ENCODE measurements at regions not wholly inside any gene's neighbourhood (a gene's known extent, or its start where the extent isn't known, plus 50 kb on each side); places are given as distances from the start of the nearest gene placed in this dataset.

DNA sequence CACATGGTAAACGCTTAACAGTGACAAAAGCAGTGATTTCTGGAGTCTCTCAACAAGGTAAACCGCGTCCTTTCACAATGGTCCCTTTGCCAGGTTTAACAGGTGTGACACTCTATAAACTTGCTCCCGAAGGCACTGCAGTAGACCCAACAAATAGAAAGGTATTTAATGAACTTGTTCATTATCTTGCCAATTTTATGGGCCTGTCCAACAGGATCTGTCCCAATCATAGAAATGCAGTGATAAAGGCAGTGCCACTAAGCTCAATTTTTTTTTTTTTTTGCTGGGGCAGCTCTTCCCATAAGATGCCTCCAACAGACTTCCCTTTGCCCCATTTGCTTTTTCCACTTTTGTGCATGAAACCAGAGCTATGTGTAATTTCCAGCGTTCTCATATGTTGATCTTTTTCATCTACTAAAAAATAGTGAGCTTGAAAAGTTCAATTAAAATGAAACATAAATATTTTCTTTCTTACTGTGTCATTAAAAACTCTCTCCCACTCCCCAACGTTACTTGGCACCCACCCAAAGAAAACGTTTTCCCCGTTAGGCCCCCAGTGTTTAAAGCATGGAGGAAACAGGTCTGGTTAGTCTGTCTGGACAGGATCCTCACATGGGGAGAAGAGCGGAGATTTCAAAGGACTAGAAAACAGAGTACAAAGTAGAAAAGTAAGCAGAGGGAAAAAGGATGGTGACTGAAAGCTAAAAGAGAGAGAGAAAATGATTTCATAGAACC lies 80.9 kb upstream of the SPATA31D4 start:
- DNase-seq (ENCODE audit: low read depth): no peak

- DNase-seq (ENCODE audit: low read depth): peak; percentile 19
Measured at GRCh38 chr9:81848472-81848871, 79.8 kb upstream of the SPATA31D4 start.

GRCh38 chr9:81849631-81850259 lies 78.5 kb upstream of the SPATA31D4 start:
- DNase-seq (ENCODE audit: low read depth): no peak

DNA sequence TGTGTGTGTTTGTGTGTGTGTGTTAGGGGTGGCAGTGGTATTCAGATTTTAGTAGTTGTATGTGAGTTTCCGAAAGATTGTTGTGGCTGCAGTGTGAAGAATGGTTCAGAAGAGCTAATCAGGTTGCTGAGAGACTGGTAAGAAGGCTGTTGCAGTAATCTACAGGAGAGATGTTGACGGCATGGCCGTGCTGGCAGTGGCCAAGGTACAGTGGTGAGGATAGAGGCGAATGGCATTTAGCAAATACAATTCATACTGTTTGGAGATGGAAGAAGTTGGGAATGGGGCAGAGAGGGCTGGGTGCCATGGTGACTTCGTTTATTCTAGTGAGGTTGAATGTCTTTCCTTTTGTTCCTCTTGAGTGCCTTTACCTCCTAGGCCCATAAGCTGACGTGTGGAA lies 77.5 kb upstream of the SPATA31D4 start:
- no peak for DNase-seq (ENCODE audit: low read depth)

DNA sequence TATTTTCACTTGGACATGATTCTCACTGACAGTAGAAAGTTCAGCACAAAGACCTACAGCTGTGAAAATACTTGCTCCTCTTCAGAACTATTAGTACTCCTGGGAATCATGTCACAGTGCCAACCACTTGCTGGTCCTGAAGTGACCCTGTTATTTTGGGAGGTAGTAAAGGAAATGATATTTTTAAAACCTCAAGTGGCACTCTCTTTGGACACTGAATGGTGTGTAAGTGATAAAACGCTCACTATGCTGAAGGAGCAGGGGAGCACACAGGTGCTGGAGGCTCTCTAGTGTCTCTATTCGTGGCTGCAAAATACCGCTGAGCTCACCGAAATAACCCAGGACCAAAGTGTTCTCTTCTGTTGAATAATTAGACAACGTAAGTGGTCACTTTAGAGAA lies 76.9 kb upstream of the SPATA31D4 start:
- no peak for DNase-seq (ENCODE audit: low read depth)

DNA sequence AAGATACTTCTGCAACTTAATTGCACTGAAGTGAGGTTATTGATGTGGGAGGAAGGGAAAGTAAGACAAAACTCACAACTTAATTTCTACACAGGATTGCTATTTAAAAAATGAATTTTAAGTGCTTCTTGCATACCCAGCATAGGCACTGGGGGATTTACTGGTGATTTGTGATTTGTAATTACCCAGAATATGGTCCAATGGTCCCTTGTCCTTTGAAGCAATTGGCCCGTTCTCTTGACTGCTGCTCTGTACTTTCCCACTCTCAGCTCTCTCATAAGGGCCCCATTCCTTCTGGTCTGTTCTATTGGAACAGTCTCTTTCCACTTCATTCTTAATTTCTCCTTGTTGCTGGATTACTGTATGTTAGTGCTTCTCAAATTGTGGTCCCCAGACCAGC lies 75.4 kb upstream of the SPATA31D4 start:
- DNase-seq (ENCODE audit: low read depth): no peak

- DNase-seq (ENCODE audit: low read depth): no peak
Measured at GRCh38 chr9:81855538-81855937, 72.7 kb upstream of the SPATA31D4 start.

DNA sequence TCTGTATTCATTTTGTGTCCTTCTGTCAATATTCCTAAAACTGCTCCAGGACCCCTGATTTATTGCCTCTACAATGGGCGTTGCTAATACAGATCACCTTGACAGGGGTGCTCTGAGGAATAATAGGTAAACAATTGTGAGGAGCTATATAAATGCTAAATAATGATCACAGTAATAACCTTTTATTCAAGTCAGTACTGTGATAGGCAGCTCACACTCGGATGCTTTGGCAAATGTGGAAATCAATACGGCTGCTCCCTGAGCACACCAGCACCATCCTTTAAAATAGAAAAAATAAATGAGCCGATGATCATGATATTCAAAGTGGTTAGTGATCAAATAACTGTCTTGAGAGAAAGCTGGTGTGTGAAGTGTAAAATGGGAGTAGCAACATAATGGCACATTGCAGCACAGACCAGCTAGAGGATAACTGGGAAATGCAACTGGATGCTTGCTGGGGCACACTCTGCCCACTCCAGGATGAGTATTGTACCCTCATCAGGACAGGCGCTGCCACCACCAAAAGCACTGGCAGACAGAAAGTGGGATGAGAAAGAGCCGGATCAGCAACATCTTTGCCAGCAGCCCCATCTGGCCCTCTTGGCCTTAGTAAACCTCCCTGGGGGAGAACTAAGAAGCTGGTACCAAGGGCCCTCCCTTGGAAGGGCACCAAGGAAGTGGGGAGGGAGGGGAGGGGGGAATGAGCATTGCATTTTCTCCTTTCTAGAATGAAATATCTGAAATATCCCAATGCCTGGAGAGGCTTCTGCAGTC lies 69.4 kb upstream of the SPATA31D4 start:
- no peak for DNase-seq (ENCODE audit: low read depth)

GRCh38 chr9:81860581-81860980 lies 67.6 kb upstream of the SPATA31D4 start:
- DNase-seq (ENCODE audit: low read depth): no peak

- DNase-seq (ENCODE audit: low read depth): no peak
Measured at GRCh38 chr9:81861644-81862043, 66.6 kb upstream of the SPATA31D4 start.

DNA sequence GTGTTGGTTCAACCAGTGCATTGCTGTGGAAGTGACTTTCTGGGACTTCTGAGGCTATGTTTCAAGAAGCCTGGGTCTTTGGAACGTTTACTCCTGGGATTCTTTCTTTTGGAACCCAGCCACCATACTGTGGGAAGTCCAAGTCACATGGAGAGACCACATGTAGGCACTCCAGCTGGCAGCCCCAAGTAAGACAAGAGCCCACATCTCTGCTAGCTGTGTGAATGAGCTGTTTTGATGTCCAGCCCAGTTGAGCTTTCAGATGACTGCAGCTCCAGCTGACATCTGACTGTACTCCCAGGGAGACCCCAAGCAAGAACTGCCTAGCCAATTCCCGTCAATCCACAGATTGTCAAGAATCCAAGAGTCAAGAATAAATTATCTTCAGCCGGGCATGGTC lies 60.1 kb upstream of the SPATA31D4 start:
- DNase-seq (ENCODE audit: low read depth): no peak

GRCh38 chr9:81871695-81872094 lies 56.5 kb upstream of the SPATA31D4 start:
- DNase-seq (ENCODE audit: low read depth): no peak

DNA sequence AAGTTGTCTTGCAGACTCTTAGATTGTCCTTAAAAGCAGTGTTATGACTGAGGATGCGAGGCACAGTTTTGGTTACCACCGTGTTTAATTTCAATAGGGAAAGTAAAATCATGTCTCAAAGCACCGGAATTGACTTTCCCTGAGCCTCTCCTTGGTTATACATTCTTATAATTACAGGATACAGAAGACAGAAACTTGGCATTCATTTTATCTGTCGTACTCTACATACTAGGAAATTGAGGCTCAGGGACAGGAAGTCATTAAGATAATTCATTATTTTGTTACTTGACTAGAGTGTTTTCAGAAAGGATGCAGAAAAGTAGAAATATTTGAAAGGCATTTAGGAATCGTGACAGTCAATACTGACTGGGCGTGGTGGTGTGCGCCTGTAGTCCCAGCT lies 54.0 kb upstream of the SPATA31D4 start:
- no peak for DNase-seq (ENCODE audit: low read depth)

DNA sequence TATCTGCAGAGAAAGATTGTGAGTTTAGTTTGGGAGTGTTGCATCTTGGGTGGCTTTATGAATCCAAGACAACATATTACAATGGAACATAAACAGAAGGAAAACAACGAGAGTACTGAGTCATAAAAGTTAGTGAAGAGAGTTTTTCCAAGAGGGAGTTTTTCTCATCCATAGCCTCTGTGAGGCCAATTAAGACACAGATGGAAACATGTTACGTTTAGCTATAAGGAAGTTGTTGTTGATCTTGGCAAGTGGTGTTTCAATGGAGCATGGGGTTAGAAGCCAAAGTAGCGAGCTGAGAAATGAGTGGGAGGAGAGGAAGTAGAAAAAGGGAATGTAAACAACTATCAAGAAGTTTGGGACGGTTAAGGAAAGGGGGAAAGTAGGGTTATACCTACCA lies 53.3 kb upstream of the SPATA31D4 start:
- DNase-seq (ENCODE audit: low read depth): peak; percentile 65

GRCh38 chr9:81877047-81877446 lies 51.2 kb upstream of the SPATA31D4 start:
- DNase-seq (ENCODE audit: low read depth): no peak
